GM18520 (cell line): ENCODE measurements at regions not wholly inside any gene's neighbourhood (a gene's known extent, or its start where the extent isn't known, plus 50 kb on each side); places are given as distances from the start of the nearest gene placed in this dataset.
"Not testable (repeated sequence)": the region's sequence is repeated elsewhere in the genome, so short reads cannot be mapped to it uniquely, and the experiment has no call there.

Experiments used
- ATAC-seq: cut with Tn5 transposase; IDR thresholded peaks from one replicate; pipeline ENCODE4 v1.9.1; 2021; ENCODE audit not compliant: unreplicated experiment

GRCh38 chr5:89584339-89584956, 701.5 kb upstream of the MEF2C start:
- ATAC-seq: no peak

GRCh38 chr5:89583534-89583933, 700.5 kb upstream of the MEF2C start:
- no peak for ATAC-seq

GRCh38 chr5:89582768-89583339, 699.9 kb upstream of the MEF2C start:
- ATAC-seq: no peak

- no peak for ATAC-seq
Measured at GRCh38 chr5:89580976-89581375, 698.0 kb upstream of the MEF2C start.

- no peak for ATAC-seq
Measured at GRCh38 chr5:89575319-89575718, 692.3 kb upstream of the MEF2C start.

- ATAC-seq: no peak
Measured at GRCh38 chr5:89573345-89573744, 690.4 kb upstream of the MEF2C start.

GRCh38 chr5:89572696-89573095, 689.7 kb upstream of the MEF2C start:
- no peak for ATAC-seq

- ATAC-seq: no peak
Measured at GRCh38 chr5:89570557-89570956, 687.6 kb upstream of the MEF2C start.

GRCh38 chr5:89566340-89566739, 683.4 kb upstream of the MEF2C start:
- no peak for ATAC-seq

GRCh38 chr5:89560696-89561095, 677.7 kb upstream of the MEF2C start:
- no peak for ATAC-seq

- no peak for ATAC-seq
Measured at GRCh38 chr5:89556215-89556913, 673.4 kb upstream of the MEF2C start.

GRCh38 chr5:89546657-89547056, 663.7 kb upstream of the MEF2C start:
- ATAC-seq: no peak

GRCh38 chr5:89545626-89546025, 662.6 kb upstream of the MEF2C start:
- no peak for ATAC-seq

- no peak for ATAC-seq
Measured at GRCh38 chr5:89545076-89545475, 662.1 kb upstream of the MEF2C start.

GRCh38 chr5:89542736-89543135, 659.8 kb upstream of the MEF2C start:
- ATAC-seq: no peak

- ATAC-seq: no peak
Measured at GRCh38 chr5:89537800-89538199, 654.8 kb upstream of the MEF2C start.

GRCh38 chr5:89536020-89536419, 653.0 kb upstream of the MEF2C start:
- no peak for ATAC-seq

GRCh38 chr5:89535411-89535810, 652.4 kb upstream of the MEF2C start:
- no peak for ATAC-seq

GRCh38 chr5:89534331-89534730, 651.3 kb upstream of the MEF2C start:
- ATAC-seq: no peak

- no peak for ATAC-seq
Measured at GRCh38 chr5:89524785-89525184, 641.8 kb upstream of the MEF2C start.

GRCh38 chr5:89523867-89524266, 640.9 kb upstream of the MEF2C start:
- ATAC-seq: not testable (repeated sequence)

GRCh38 chr5:89520771-89521170, 637.8 kb upstream of the MEF2C start:
- ATAC-seq: no peak
